ENCODE measurements at regions not wholly inside any gene's neighbourhood (a gene's known extent, or its start where the extent isn't known, plus 50 kb on each side); places are given as distances from the start of the nearest gene placed in this dataset.

DNA sequence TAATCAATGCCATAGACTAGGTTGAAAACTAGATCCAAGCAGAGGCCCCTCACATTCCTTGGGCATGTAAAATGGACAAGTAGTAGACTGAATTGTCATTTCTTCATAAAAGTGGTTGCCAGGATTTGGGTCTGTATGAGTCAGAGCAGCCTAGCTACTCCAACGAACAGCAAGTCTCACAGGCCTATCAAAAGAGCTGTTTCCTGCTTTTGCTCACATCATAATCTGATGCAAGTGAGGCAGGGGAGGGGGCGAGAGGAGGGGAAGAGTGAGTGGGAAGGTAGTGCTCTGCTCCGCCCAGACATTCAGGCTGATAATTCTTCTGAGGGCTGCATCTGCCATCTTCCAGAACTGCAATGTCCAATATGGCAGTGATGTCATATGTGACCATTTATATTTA is 228.9 kb upstream of the PRICKLE2 start:
- CTCF ChIA-PET: no interaction called here
- ATAC-seq: no peak
- Mint-ChIP-seq H3K4me3 (no peak overlapping the region), H3K36me3 (ENCODE audit: low read depth) (no peaks in the 10 kb centered on the region), H3K4me1 (ENCODE audit: low read depth) (peaks cover 2% of the 10 kb centered on the region), H3K27me3 (peaks cover 22% of the 10 kb centered on the region), H3K9me3 (no peaks in the 10 kb centered on the region), H3K27ac (no peak overlapping the region)
- TF ChIP-seq, protein P1, sequence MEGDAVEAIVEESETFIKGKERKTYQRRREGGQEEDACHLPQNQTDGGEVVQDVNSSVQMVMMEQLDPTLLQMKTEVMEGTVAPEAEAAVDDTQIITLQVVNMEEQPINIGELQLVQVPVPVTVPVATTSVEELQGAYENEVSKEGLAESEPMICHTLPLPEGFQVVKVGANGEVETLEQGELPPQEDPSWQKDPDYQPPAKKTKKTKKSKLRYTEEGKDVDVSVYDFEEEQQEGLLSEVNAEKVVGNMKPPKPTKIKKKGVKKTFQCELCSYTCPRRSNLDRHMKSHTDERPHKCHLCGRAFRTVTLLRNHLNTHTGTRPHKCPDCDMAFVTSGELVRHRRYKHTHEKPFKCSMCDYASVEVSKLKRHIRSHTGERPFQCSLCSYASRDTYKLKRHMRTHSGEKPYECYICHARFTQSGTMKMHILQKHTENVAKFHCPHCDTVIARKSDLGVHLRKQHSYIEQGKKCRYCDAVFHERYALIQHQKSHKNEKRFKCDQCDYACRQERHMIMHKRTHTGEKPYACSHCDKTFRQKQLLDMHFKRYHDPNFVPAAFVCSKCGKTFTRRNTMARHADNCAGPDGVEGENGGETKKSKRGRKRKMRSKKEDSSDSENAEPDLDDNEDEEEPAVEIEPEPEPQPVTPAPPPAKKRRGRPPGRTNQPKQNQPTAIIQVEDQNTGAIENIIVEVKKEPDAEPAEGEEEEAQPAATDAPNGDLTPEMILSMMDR (IDR thresholded peaks at IDR 0.05): no peak
- POLR2A ChIA-PET: no interaction called here
- intact Hi-C loops (cut with micrococcal nuclease): no loop called here
- no peak for DNase-seq

DNA sequence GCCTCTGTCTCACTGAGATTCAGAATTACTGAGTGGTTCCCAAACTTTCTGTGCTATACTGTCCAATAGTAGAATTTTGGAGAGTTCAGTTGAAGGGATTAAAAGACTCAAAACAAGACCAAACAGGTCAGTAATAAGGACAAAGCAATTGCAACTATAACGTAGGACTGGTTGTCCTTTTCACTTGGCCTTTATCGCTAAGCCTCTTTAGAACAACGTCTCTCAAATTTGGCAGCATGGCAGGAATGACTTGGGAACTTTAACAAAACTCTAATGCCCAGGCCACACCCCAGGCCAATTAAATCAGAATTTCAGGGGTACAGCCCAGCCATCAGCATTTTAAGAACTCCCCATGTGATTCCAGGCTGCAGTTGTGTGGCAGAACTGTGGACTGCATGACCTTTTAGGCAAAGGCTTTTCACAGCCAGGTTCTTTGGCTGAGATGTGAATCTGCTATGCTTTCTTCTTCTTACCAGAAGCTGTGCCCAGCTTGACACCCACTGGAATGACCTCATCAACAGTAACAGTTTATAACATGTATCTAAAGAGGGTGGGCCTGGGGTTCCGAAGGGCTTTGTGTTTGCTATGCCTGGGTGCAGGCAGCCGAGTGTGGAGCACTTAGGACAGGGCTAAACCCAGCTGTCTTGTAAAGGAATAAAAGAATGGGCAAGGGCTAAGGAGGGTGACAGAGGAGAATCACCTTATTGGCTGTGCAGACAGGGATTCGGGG is 226.2 kb upstream of the PRICKLE2 start:
- Mint-ChIP-seq H3K27ac (no peak overlapping the region), H3K4me3 (no peak overlapping the region), H3K4me1 (ENCODE audit: low read depth) (peaks cover 2% of the 10 kb centered on the region), H3K9me3 (no peaks in the 10 kb centered on the region), H3K36me3 (ENCODE audit: low read depth) (no peaks in the 10 kb centered on the region), H3K27me3 (peaks cover 36% of the 10 kb centered on the region)
- CTCF ChIA-PET: interaction anchor here (1.3 kb wide), 1 partner anchor 11 kb away, joined by 4 read pairs; no protein-coding TSS in a partner anchor
- intact Hi-C loops (cut with micrococcal nuclease): no loop called here
- ATAC-seq: no peak
- POLR2A ChIA-PET: no interaction called here
- TF ChIP-seq, protein P1 (IDR thresholded peaks at IDR 0.05): no peak
- DNase-seq: no peak

DNA sequence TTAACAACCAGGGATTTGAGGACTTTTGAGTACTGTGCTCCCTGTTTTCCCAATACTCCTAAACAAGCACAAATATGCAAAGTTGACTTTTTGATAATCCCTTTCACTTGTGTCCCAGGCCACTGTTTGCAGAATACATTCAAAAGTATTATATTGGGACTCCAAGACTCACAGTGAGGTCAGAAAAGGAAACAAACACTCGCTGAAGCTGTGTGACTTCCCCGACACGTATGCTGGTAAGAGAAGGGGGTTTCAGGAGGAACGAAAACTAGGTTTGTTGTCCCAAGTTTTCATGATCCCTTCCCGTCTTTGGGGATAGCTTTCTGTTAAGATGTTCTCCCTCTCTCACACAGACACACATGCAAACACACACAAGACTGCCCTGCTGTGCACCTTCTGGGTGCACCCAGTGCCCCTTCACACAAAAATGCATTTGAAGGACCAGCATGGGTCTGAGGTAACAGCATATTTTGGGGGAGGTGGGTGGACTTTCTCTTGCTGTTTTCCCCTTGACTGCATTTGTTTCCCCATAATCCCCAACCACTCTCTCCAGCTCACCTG is 225.2 kb upstream of the PRICKLE2 start:
- intact Hi-C loops (cut with micrococcal nuclease): no loop called here
- ChIA-PET POLR2A (interaction anchor here (1.3 kb wide), 1 partner anchor 31 kb away, joined by 3 read pairs; no protein-coding TSS in a partner anchor), CTCF (interaction anchor here (0.5 kb wide), 1 partner anchor 419 kb away, joined by 3 read pairs; no protein-coding TSS in a partner anchor)
- H3K27me3 Mint-ChIP-seq: peaks cover 39% of the 10 kb centered on the region
- TF ChIP-seq, protein P1 (IDR thresholded peaks at IDR 0.05): no peak
- H3K27ac Mint-ChIP-seq: no peak overlapping the region
- peaks cover 2% of the 10 kb centered on the region for H3K4me1 Mint-ChIP-seq (ENCODE audit: low read depth)
- DNase-seq (no peak), ATAC-seq (no peak)
- H3K4me3 Mint-ChIP-seq: no peak overlapping the region
- no peaks in the 10 kb centered on the region for H3K36me3 Mint-ChIP-seq (ENCODE audit: low read depth)
- no peaks in the 10 kb centered on the region for H3K9me3 Mint-ChIP-seq

DNA sequence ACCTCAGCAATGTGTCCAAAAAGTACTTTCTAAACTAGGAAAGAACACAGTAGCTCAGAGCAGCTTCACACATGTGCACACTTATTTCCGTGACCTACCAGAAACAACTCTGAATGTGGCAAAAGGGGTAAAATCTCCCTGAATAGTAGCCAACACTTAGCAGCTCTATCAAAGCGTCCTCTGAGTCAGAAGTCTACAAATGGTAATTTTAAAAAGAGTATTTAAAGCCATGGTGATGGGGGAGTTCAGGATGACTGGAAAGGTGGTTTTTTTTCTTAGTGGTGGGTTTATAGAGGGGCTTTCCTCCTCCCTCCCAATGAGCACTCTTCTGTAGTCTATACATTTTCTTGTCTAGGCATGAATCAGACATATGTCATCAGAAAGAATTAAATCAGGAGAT is 223.8 kb upstream of the PRICKLE2 start:
- CTCF ChIA-PET: no interaction called here

GRCh38 chr3:64445944-64446300 is 220.7 kb upstream of the PRICKLE2 start:
- Mint-ChIP-seq H3K4me3 (no peak overlapping the region), H3K9me3 (no peaks in the 10 kb centered on the region), H3K27ac (no peak overlapping the region), H3K4me1 (ENCODE audit: low read depth) (no peaks in the 10 kb centered on the region), H3K27me3 (peaks cover 55% of the 10 kb centered on the region), H3K36me3 (ENCODE audit: low read depth) (no peaks in the 10 kb centered on the region)
- ATAC-seq (no peak), DNase-seq (no peak)
- intact Hi-C loops (cut with micrococcal nuclease): no loop called here
- ChIA-PET CTCF (interaction anchor here (1.1 kb wide), 1 partner anchor 8 kb away, joined by 3 read pairs; no protein-coding TSS in a partner anchor), POLR2A (no interaction called here)
- TF ChIP-seq, protein P1 (IDR thresholded peaks at IDR 0.05): no peak

More for the DNA sequence above, 223.8 kb upstream of the PRICKLE2 start:
- intact Hi-C loops (cut with micrococcal nuclease): no loop called here
- Mint-ChIP-seq H3K9me3 (no peaks in the 10 kb centered on the region), H3K27me3 (peaks cover 42% of the 10 kb centered on the region), H3K4me3 (no peak overlapping the region), H3K4me1 (ENCODE audit: low read depth) (peaks cover under 1% of the 10 kb centered on the region), H3K27ac (no peak overlapping the region), H3K36me3 (ENCODE audit: low read depth) (no peaks in the 10 kb centered on the region)
- DNase-seq: no peak
- TF ChIP-seq, protein P1 (IDR thresholded peaks at IDR 0.05): no peak
- ATAC-seq: peak; percentile 37
- POLR2A ChIA-PET: no interaction called here
